CD4-positive, alpha-beta memory T cell (primary cell): ENCODE measurements at regions not wholly inside any gene's neighbourhood (a gene's known extent, or its start where the extent isn't known, plus 50 kb on each side); places are given as distances from the start of the nearest gene placed in this dataset.
"Not testable (repeated sequence)": the region's sequence is repeated elsewhere in the genome, so short reads cannot be mapped to it uniquely, and the experiment has no call there.

Source experiments
- CTCF ChIA-PET: fragments of 350-600 bp; sonication (Branson Sonifier 250); formaldehyde crosslinking; loops from one replicate; lab custom pipeline; 2021; ENCODE audit warnings: inconsistent platforms; ENCODE audit not compliant: partially characterized antibody; lab: Charles Lee
- POLR2A ChIA-PET: fragments of 350-600 bp; sonication (Branson Sonifier 250); formaldehyde crosslinking; loops from one replicate; lab custom pipeline; 2021; ENCODE audit not compliant: partially characterized antibody; lab: Charles Lee
- DNase-seq, 5 donors: peaks; one replicate each; pipeline versions ENCODE4 v3.0.0 to v3.0.0-alpha.2; 2020 to 2022; ENCODE audit warnings: mixed read lengths in 1 of 5
- H3K27ac ChIP-seq: one replicate; pipeline ENCODE4 v1.7.0; 2013; ENCODE audit warnings: low read depth, low read length
- H3K27me3 ChIP-seq: 2 replicates; pipeline ENCODE4 v1.7.0; 2013; ENCODE audit warnings: mild to moderate bottlenecking, low read length, moderate library complexity; ENCODE audit not compliant: insufficient read depth
- H3K36me3 ChIP-seq: 2 replicates; pipeline ENCODE4 v1.7.0; 2013; ENCODE audit warnings: mild to moderate bottlenecking, low read length, moderate library complexity; ENCODE audit not compliant: insufficient read depth
- H3K4me1 ChIP-seq: 2 replicates; pipeline ENCODE4 v1.7.0; 2013; ENCODE audit warnings: mild to moderate bottlenecking, low read length, moderate library complexity; ENCODE audit not compliant: insufficient read depth
- H3K4me3 ChIP-seq, 2 donors: one replicate each; pipeline ENCODE4 v1.7.0; 2013; ENCODE audit warnings: low read length in 2 of 2, mild to moderate bottlenecking in 1 of 2
- H3K9me3 ChIP-seq, 2 donors: one replicate each; pipeline ENCODE4 v1.7.0; 2013; ENCODE audit warnings: low read length in 2 of 2, control low read depth in 1 of 2; ENCODE audit not compliant: control insufficient read depth in 1 of 2
- H3K27ac Mint-ChIP-seq, 7 donors: one replicate each; pipeline ENCODE4 v1.8.0; 2020 to 2021; ENCODE audit warnings: mixed read lengths in 7 of 7, mild to moderate bottlenecking in 6 of 7, inconsistent platforms in 3 of 7, moderate library complexity in 3 of 7
- H3K27me3 Mint-ChIP-seq, 2 donors: one replicate each; pipeline ENCODE4 v1.8.0; 2020 to 2021; ENCODE audit warnings: mixed read lengths in 2 of 2
- H3K36me3 Mint-ChIP-seq, 2 donors: one replicate each; pipeline ENCODE4 v1.8.0; 2020 to 2021; ENCODE audit warnings: mixed read lengths in 2 of 2, inconsistent platforms in 1 of 2, mild to moderate bottlenecking in 1 of 2
- H3K4me1 Mint-ChIP-seq, 4 donors: one replicate each; pipeline ENCODE4 v1.8.0; 2020 to 2021; ENCODE audit warnings: mixed read lengths in 4 of 4, mild to moderate bottlenecking in 1 of 4
- H3K4me3 Mint-ChIP-seq, 8 donors: one replicate each; pipeline ENCODE4 v1.8.0; 2020 to 2021; ENCODE audit warnings: mixed read lengths in 8 of 8, mild to moderate bottlenecking in 7 of 8, moderate library complexity in 6 of 8, inconsistent platforms in 3 of 8
- H3K9me3 Mint-ChIP-seq, 8 donors: one replicate each; pipeline ENCODE4 v1.8.0; 2020 to 2021; ENCODE audit warnings: mixed read lengths in 8 of 8, mild to moderate bottlenecking in 5 of 8, inconsistent platforms in 3 of 8, moderate library complexity in 1 of 8
- intact Hi-C: fragments of 100-400 bp; cut with micrococcal nuclease; formaldehyde crosslinking; loops from one replicate; pipeline ENCODE4 v1.15.1; 2023

DNA sequence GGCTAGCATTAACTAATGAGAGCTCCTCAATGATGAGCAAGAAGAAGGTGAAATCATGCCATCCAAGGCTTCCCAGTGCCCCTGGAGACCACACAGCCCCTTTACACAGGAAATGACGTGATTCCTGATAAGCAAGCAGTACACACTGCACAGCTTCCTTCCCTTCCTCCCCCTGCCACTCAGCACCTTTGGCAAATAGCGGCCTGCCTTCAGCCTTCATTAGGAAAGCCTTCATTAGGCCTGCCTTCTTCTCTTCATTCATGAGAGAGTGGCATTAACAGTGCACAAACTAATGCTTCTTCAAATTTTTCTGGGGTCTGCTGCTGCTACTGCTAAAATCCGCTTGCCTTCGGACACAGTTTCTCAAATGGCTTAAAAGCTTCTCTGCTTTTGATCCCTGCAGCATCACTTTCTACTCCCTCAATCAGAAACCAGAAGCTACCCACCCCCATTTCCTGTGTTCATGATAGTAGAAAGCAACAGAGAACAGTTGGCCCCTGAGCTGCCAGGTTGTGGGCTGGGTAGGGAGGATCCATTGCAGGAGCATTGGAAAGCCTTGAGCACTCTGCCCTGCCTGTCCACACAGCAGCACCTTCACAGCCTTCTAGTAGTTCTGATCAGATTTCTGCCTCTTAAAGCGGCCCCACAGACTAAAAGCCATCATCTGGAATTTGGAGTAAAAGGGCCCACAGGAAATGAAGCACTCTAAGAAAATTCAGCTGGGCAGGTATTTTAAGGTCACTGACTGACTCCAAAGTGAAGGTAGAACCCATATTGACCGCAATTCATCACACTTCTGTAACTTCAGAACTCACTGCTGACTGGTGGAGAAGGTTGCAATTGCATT, 103.8 kb upstream of the ETV6 start:
- Histone ChIP-seq H3K4me1 (peaks cover 55% of the 10 kb centered on the region), H3K36me3 (no peaks in the 10 kb centered on the region), H3K4me3 (peak overlapping the region in 1 of 2 donors; percentile 14), H3K9me3 (no peaks in the 10 kb centered on the region), H3K27me3 (no peaks in the 10 kb centered on the region), H3K27ac (peak overlapping the region; percentile 57)
- Mint-ChIP-seq H3K9me3 (peaks cover 0 to 2% (median 0%) of the 10 kb centered on the region in 8 donors), H3K36me3 (no peaks in the 10 kb centered on the region), H3K27me3 (no peaks in the 10 kb centered on the region), H3K4me3 (peak overlapping the region; percentile 71 to 88 (median 78)), H3K27ac (peak overlapping the region; percentile 94 to 99 (median 96)), H3K4me1 (peaks cover 32 to 68% (median 51%) of the 10 kb centered on the region in 4 donors)
- ChIA-PET CTCF (interaction anchor here (0.5 to 3.6 kb wide), 11 partner anchors 11 to 1042 kb away, joined by 3 to 30 read pairs (median 4); no protein-coding TSS in a partner anchor), POLR2A (interaction anchor here (0.5 to 3.0 kb wide), 23 partner anchors 9 to 1333 kb away, joined by 3 to 21 read pairs (median 4); partner anchors contain the start of genes BORCS5, ETV6, GABARAPL1 and LRP6)
- DNase-seq = peak; percentile 78 to 82 (median 80)
- intact Hi-C loops = loop anchor here (1.0 to 5.0 kb wide), 4 partner anchors 9 to 373 kb away; partner anchors contain the start of gene SMIM10L1

DNA sequence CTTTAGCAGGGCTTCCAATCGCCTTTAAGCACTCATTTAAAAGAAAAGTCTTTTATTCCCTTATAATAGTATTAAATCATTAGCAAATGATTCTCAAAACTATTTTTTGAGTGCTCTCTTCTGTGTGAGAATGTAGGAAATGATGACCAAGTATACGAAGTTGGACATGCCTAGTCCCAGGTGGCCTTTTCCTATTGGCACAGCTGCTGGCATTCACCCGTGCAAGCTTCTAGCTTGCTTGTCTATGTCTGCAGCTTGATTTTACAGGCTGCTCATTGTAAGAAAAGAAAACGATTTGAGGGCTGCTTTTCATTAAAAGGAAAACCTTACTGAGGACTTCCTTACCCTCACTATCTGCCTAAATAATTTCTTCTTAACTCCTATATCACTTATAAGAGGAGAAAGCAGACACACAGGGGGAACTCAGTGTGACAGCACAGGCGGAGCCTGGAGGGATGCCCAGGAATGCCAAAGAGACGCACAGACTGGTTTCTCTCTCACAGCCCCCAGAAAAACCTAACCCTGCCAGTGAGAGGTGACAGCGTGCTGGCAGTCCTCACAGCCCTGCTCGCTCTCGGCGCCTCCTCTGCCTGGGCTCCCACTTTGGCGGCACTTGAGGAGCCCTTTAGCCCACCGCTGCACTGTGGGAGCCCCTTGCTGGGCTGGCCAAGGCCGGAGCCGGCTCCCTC, 102.7 kb upstream of the ETV6 start:
- not testable (repeated sequence) for H3K27me3 ChIP-seq, H3K36me3 Mint-ChIP-seq, H3K36me3 ChIP-seq, DNase-seq, H3K27me3 Mint-ChIP-seq, H3K9me3 ChIP-seq, H3K9me3 Mint-ChIP-seq
- ChIA-PET CTCF (interaction anchor here (1.3 to 3.6 kb wide), 4 partner anchors 10 to 53 kb away, joined by 3 to 30 read pairs (median 9); no protein-coding TSS in a partner anchor), POLR2A (interaction anchor here (0.5 to 3.0 kb wide), 20 partner anchors 8 to 1334 kb away, joined by 3 to 21 read pairs (median 4); partner anchors contain the start of genes BORCS5, ETV6, GABARAPL1 and LRP6)
- Histone ChIP-seq H3K4me3 (peak overlapping the region in 1 of 2 donors; percentile 14), H3K4me1 (peaks cover 45% of the 10 kb centered on the region), H3K27ac (peak overlapping the region; percentile 57)
- H3K4me1 Mint-ChIP-seq = peaks cover 30 to 60% (median 46%) of the 10 kb centered on the region in 4 donors
- H3K27ac Mint-ChIP-seq = peak overlapping the region; percentile 94 to 99 (median 96)
- intact Hi-C loops = loop anchor here (1.0 to 5.0 kb wide), 2 partner anchors 8 to 374 kb away; partner anchors contain the start of gene SMIM10L1
- H3K4me3 Mint-ChIP-seq = peak overlapping the region in 6 of 8 donors; percentile 40 to 88 (median 80)

DNA sequence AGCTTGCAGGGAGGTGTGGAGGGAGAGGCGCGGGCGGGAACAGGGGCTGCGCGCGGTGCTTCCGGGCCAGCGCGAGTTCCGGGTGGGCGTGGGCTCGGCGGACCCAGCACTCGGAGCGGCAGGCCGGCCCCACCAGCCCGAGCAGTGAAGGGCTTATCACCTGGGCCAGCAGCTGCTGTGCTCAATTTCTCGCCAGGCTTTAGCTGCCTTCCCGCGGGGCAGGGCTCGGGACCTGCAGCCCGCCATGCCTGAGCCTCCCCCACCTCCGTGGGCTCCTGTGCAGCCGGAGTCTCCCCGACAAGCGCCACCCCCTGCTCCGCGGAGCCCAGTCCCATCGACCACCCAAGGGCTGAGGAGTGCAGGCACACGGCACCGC, 102.2 kb upstream of the ETV6 start:
- peak overlapping the region; percentile 57 for H3K27ac ChIP-seq
- H3K4me1 ChIP-seq = peaks cover 45% of the 10 kb centered on the region
- not testable (repeated sequence) for H3K36me3 ChIP-seq, H3K36me3 Mint-ChIP-seq, H3K9me3 Mint-ChIP-seq, H3K27me3 ChIP-seq, DNase-seq, H3K27me3 Mint-ChIP-seq, H3K9me3 ChIP-seq, H3K4me3 ChIP-seq
- Mint-ChIP-seq H3K27ac (peak overlapping the region in 3 of 7 donors; percentile 64 to 95 (median 81)), H3K4me3 (peak overlapping the region in 1 of 8 donors; percentile 75), H3K4me1 (peaks cover 30 to 60% (median 46%) of the 10 kb centered on the region in 4 donors)
- intact Hi-C loops = loop anchor here (5.0 kb wide), 1 partner anchor 375 kb away; the partner anchor contains the start of gene SMIM10L1
- ChIA-PET CTCF (interaction anchor here (0.8 to 3.4 kb wide), 3 partner anchors 9 to 486 kb away, joined by 3 to 30 read pairs (median 3); no protein-coding TSS in a partner anchor), POLR2A (interaction anchor here (0.5 to 1.4 kb wide), 2 partner anchors 41 to 810 kb away, joined by 3 read pairs; no protein-coding TSS in a partner anchor)

DNA sequence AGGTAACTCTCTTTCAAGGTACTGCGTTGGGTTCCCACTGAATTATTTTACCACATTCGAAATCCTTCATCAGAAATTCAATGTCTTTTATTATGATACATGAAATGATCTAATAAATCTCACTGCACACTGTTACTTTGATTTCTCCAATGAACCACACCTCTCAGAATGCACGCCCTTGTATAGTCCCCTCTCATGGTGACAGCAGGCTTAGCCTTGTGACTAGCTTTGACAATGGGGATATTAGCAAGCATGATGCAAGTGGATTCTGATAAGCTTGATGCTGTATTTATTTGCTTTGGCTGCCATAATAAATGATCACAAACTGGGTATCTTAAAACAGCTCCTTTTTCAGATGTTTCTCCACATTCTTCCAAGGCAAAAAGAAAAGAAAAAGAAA, 100.4 kb upstream of the ETV6 start:
- H3K4me1 ChIP-seq = peaks cover 46% of the 10 kb centered on the region
- H3K36me3 ChIP-seq = no peaks in the 10 kb centered on the region
- H3K27me3 Mint-ChIP-seq = no peaks in the 10 kb centered on the region
- intact Hi-C loops = loop anchor here (5.0 kb wide), 1 partner anchor 377 kb away; the partner anchor contains the start of gene SMIM10L1
- peaks cover 0 to 2% (median 0%) of the 10 kb centered on the region in 8 donors for H3K9me3 Mint-ChIP-seq
- peak overlapping the region in 1 of 8 donors; percentile 12 for H3K4me3 Mint-ChIP-seq
- ChIA-PET POLR2A (no interaction called here), CTCF (interaction anchor here (0.9 to 1.4 kb wide), 3 partner anchors 29 to 648 kb away, joined by 3 read pairs; no protein-coding TSS in a partner anchor)
- no peak overlapping the region for H3K27ac ChIP-seq
- peaks cover 23 to 54% (median 40%) of the 10 kb centered on the region in 4 donors for H3K4me1 Mint-ChIP-seq
- no peaks in the 10 kb centered on the region for H3K36me3 Mint-ChIP-seq
- peak overlapping the region in 4 of 7 donors; percentile 2 to 64 (median 32) for H3K27ac Mint-ChIP-seq
- DNase-seq = no peak
- no peaks in the 10 kb centered on the region for H3K27me3 ChIP-seq
- no peaks in the 10 kb centered on the region for H3K9me3 ChIP-seq
- H3K4me3 ChIP-seq = no peak overlapping the region

DNA sequence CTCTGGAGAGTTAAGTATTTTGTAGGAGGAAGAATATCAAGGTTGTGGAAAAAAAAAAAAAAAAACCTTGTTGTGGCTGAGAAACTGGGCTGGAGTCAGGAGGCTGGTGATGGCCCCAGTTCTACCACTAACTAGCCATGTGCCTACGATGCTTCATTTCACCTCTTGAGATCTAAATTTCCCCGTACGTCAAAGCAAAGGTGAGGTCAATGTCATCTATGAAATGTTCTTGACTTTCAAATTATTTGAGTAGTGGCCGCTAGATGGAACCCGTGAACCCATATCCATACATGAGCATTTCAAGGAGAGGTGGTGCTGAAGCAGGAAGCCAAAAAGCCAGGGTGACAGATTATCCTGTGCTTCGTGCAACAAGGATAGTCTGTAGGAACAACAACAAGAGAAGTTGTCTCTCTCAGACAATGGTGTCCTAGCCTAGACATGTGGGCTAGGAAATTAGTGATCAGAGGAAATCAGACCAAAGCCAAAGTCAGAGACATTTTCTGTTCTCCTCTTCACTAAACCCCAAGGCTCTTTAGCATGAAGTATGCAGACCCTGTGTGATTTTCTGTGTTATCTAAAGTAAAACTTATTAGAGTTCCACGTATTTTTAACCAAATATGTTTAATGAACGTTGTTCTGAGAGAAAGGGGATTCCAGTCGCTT, 95.5 kb upstream of the ETV6 start:
- intact Hi-C loops = loop anchor here (1.0 kb wide), 3 partner anchors 8 to 773 kb away; no protein-coding TSS in a partner anchor
- Histone ChIP-seq H3K4me1 (peaks cover 24% of the 10 kb centered on the region), H3K4me3 (no peak overlapping the region), H3K27me3 (no peaks in the 10 kb centered on the region), H3K9me3 (no peaks in the 10 kb centered on the region), H3K27ac (no peak overlapping the region), H3K36me3 (no peaks in the 10 kb centered on the region)
- ChIA-PET CTCF (interaction anchor here (0.8 to 4.9 kb wide), 6 partner anchors 9 to 30 kb away, joined by 3 to 30 read pairs (median 4); no protein-coding TSS in a partner anchor), POLR2A (interaction anchor here (2.6 kb wide), 1 partner anchor 9 kb away, joined by 21 read pairs; no protein-coding TSS in a partner anchor)
- Mint-ChIP-seq H3K27me3 (no peaks in the 10 kb centered on the region), H3K27ac (peak overlapping the region in 3 of 7 donors; percentile 2 to 85 (median 17)), H3K4me3 (peak overlapping the region in 4 of 8 donors; percentile 0 to 57 (median 50)), H3K4me1 (peaks cover 19 to 32% (median 23%) of the 10 kb centered on the region in 4 donors), H3K36me3 (no peaks in the 10 kb centered on the region), H3K9me3 (peaks cover 0 to 2% (median 0%) of the 10 kb centered on the region in 8 donors)
- peak; percentile 53 to 68 (median 57) for DNase-seq

DNA sequence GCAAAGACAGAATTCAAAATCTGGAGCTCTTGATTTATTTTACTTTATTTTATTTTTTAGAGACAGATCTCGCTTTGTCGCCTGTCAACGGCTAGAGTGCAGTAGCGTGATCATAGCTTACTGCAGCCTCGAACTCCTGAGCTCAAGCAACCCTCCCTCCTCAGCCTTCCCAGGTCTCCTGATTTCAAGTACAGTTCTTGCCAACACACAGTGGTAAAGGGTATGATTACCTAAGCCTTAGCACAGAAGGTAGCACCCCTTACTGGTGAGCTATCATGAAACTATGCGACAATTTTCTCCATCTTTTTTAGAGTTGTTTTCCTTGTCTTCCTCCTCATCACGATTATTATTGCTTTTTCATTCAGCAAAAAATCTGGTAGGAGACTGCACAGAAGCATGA, 94.3 kb upstream of the ETV6 start:
- intact Hi-C loops = no loop called here
- POLR2A ChIA-PET = interaction anchor here (1.0 to 2.6 kb wide), 2 partner anchors 10 to 455 kb away, joined by 3 to 21 read pairs; no protein-coding TSS in a partner anchor

More for the DNA sequence above, 94.3 kb upstream of the ETV6 start:
- H3K27me3 ChIP-seq = no peaks in the 10 kb centered on the region
- Mint-ChIP-seq H3K27ac (peak overlapping the region; percentile 68 to 91 (median 83)), H3K9me3 (no peaks in the 10 kb centered on the region), H3K4me3 (peak overlapping the region in 4 of 8 donors; percentile 81 to 84 (median 83)), H3K27me3 (no peaks in the 10 kb centered on the region), H3K36me3 (no peaks in the 10 kb centered on the region), H3K4me1 (peaks cover 18 to 32% (median 21%) of the 10 kb centered on the region in 4 donors)
- H3K4me3 ChIP-seq = no peak overlapping the region
- CTCF ChIA-PET = interaction anchor here (0.6 to 4.9 kb wide), 12 partner anchors 8 to 1080 kb away, joined by 3 to 30 read pairs (median 3); no protein-coding TSS in a partner anchor
- DNase-seq = no peak
- H3K9me3 ChIP-seq = no peaks in the 10 kb centered on the region
- H3K4me1 ChIP-seq = peaks cover 24% of the 10 kb centered on the region
- H3K27ac ChIP-seq = no peak overlapping the region
- no peaks in the 10 kb centered on the region for H3K36me3 ChIP-seq
